HepG2 (cell line): ENCODE measurements at regions not wholly inside any gene's neighbourhood (a gene's known extent, or its start where the extent isn't known, plus 50 kb on each side); places are given as distances from the start of the nearest gene placed in this dataset.

Experiments
- ARID2 ChIP-seq: sonication (generic); formaldehyde crosslinking; IDR thresholded peaks from 2 replicates; pipeline ENCODE4 v1.8.1; 2022; ENCODE audit warnings: mild to moderate bottlenecking, missing genetic modification reagents, borderline replicate concordance
- ATF1 ChIP-seq: IDR thresholded peaks from 2 replicates; pipeline ENCODE4 v1.6.1; 2016; ENCODE audit warnings: mild to moderate bottlenecking, control low read depth
- EED ChIP-seq: sonication (generic); formaldehyde crosslinking; IDR thresholded peaks from 2 replicates; pipeline ENCODE4 v1.5.0; 2020; ENCODE audit warnings: mild to moderate bottlenecking, missing genetic modification reagents
- ELF1 ChIP-seq: sonication (generic); formaldehyde crosslinking; IDR thresholded peaks from 2 replicates; pipeline ENCODE4 v1.4.0; 2020; ENCODE audit warnings: missing genetic modification reagents
- MATR3 ChIP-seq: sonication (generic); formaldehyde crosslinking; IDR thresholded peaks from 2 replicates; pipeline ENCODE4 v1.4.0; 2020; ENCODE audit warnings: missing genetic modification reagents
- MTA1 ChIP-seq: sonication (generic); formaldehyde crosslinking; IDR thresholded peaks from 2 replicates; pipeline ENCODE4 v1.4.0; 2020; ENCODE audit warnings: missing genetic modification reagents, mild to moderate bottlenecking, borderline replicate concordance
- NR1H2 ChIP-seq: sonication (generic); formaldehyde crosslinking; IDR thresholded peaks from 2 replicates; pipeline ENCODE4 v1.8.1; 2022; ENCODE audit warnings: low read depth, missing genetic modification reagents, borderline replicate concordance
- RBAK ChIP-seq: sonication (generic); formaldehyde crosslinking; IDR thresholded peaks from 2 replicates; pipeline ENCODE4 v1.5.1; 2020; ENCODE audit warnings: mild to moderate bottlenecking, missing genetic modification reagents
- ZNF367 ChIP-seq: sonication (generic); formaldehyde crosslinking; IDR thresholded peaks from 2 replicates; pipeline ENCODE4 v1.4.0; 2020; ENCODE audit warnings: missing genetic modification reagents, borderline replicate concordance
- ZNF543 ChIP-seq: sonication (generic); formaldehyde crosslinking; IDR thresholded peaks from 2 replicates; pipeline ENCODE4 v1.4.0; 2020; ENCODE audit warnings: mild to moderate bottlenecking, missing genetic modification reagents
- ZNF687 ChIP-seq: sonication (generic); formaldehyde crosslinking; IDR thresholded peaks from 2 replicates; pipeline ENCODE4 v1.5.1; 2020; ENCODE audit warnings: mild to moderate bottlenecking, missing genetic modification reagents, moderate library complexity
- TF ChIP-seq, protein P1 (sequence below): sonication (generic); formaldehyde crosslinking; IDR thresholded peaks from 2 replicates; pipeline ENCODE4 v1.5.1; 2020; ENCODE audit warnings: missing genetic modification reagents, mild to moderate bottlenecking, borderline replicate concordance

- no peak for TF ChIP-seq MATR3
- no peak for TF ChIP-seq ZNF687 (CRISPR knock-in tag)
- no peak for TF ChIP-seq ATF1 (CRISPR knock-in tag)
- TF ChIP-seq, protein P1, sequence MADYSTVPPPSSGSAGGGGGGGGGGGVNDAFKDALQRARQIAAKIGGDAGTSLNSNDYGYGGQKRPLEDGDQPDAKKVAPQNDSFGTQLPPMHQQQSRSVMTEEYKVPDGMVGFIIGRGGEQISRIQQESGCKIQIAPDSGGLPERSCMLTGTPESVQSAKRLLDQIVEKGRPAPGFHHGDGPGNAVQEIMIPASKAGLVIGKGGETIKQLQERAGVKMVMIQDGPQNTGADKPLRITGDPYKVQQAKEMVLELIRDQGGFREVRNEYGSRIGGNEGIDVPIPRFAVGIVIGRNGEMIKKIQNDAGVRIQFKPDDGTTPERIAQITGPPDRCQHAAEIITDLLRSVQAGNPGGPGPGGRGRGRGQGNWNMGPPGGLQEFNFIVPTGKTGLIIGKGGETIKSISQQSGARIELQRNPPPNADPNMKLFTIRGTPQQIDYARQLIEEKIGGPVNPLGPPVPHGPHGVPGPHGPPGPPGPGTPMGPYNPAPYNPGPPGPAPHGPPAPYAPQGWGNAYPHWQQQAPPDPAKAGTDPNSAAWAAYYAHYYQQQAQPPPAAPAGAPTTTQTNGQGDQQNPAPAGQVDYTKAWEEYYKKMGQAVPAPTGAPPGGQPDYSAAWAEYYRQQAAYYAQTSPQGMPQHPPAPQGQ (CRISPR knock-in tag) = no peak
- TF ChIP-seq ARID2 (CRISPR knock-in tag) = no peak
- no peak for TF ChIP-seq ZNF367 (CRISPR knock-in tag)
- no peak for TF ChIP-seq MTA1 (CRISPR knock-in tag)
- no peak for TF ChIP-seq EED (CRISPR knock-in tag)
- no peak for TF ChIP-seq RBAK
- TF ChIP-seq NR1H2 (CRISPR knock-in tag) = no peak
- TF ChIP-seq ELF1 (CRISPR knock-in tag) = no peak
- TF ChIP-seq ZNF543 = no peak
These were observed 129.5 kb downstream of the RND3 start (continued) for GRCh38 chr2:150357770-150358467.
